Liver (tissue), 8 donors: ENCODE measurements at regions not wholly inside any gene's neighbourhood (a gene's known extent, or its start where the extent isn't known, plus 50 kb on each side); places are given as distances from the start of the nearest gene placed in this dataset.

ENCODE experiments used
- DNase-seq: peaks from one replicate; pipeline ENCODE4 v3.0.0-alpha.2; 2017; ENCODE audit warnings: low spot score
- H3K27ac ChIP-seq, 2 donors: one replicate each; pipeline ENCODE4 v1.7.0; 2013; ENCODE audit warnings: inconsistent platforms in 2 of 2, low read length in 2 of 2, control low read depth in 1 of 2, low read depth in 1 of 2, mild to moderate bottlenecking in 1 of 2
- H3K27me3 ChIP-seq, 4 donors: one replicate each; pipeline versions ENCODE4 v1.6.1 to v1.7.0; 2013; ENCODE audit warnings: low read length in 3 of 4, inconsistent platforms in 1 of 4, mild to moderate bottlenecking in 1 of 4, moderate library complexity in 1 of 4; ENCODE audit not compliant: control insufficient read depth in 4 of 4, insufficient read depth in 4 of 4
- H3K36me3 ChIP-seq, 4 donors: one replicate each; pipeline versions ENCODE4 v1.6.1 to v1.7.0; 2013; ENCODE audit warnings: low read length in 3 of 4, mild to moderate bottlenecking in 3 of 4, low read depth in 1 of 4, moderate library complexity in 1 of 4; ENCODE audit not compliant: control insufficient read depth in 4 of 4, insufficient read depth in 3 of 4
- H3K4me1 ChIP-seq, 4 donors: one replicate each; pipeline versions ENCODE4 v1.6.1 to v1.7.0; 2013; ENCODE audit warnings: low read length in 3 of 4, mild to moderate bottlenecking in 3 of 4, moderate library complexity in 1 of 4; ENCODE audit not compliant: control insufficient read depth in 4 of 4, insufficient read depth in 4 of 4
- H3K4me3 ChIP-seq, 3 donors: one replicate each; pipeline versions ENCODE4 v1.6.1 to v1.7.0; 2013; ENCODE audit warnings: low read length in 3 of 3, control low read depth in 1 of 3, low read depth in 1 of 3, mild to moderate bottlenecking in 1 of 3
- H3K9ac ChIP-seq, 2 donors: one replicate each; pipeline ENCODE4 v1.7.0; 2013; ENCODE audit warnings: low read length in 2 of 2, mild to moderate bottlenecking in 2 of 2, moderate library complexity in 2 of 2, control low read depth in 1 of 2, low read depth in 1 of 2
- H3K9me3 ChIP-seq, 4 donors: one replicate each; pipeline versions ENCODE4 v1.6.1 to v1.7.0; 2013; ENCODE audit warnings: low read length in 3 of 4; ENCODE audit not compliant: control insufficient read depth in 4 of 4
- ATF3 ChIP-seq: IDR thresholded peaks from 2 replicates; pipeline ENCODE4 v1.6.1; 2016; ENCODE audit warnings: antibody characterized with exemption
- CTCF ChIP-seq: fragments of 150-350 bp; IDR thresholded peaks from 2 replicates; pipeline ENCODE4 v1.5.1; 2017; ENCODE audit warnings: improper control_type of control experiment, low read depth, low read length; ENCODE audit not compliant: missing input control
- EGR1 ChIP-seq, 2 donors: IDR thresholded peaks; 2 replicates each; pipeline ENCODE4 v1.6.1; 2016 to 2018; ENCODE audit warnings: antibody characterized with exemption in 2 of 2, low read depth in 2 of 2
- FOXA1 ChIP-seq: IDR thresholded peaks from 2 replicates; pipeline ENCODE4 v1.6.1; 2016; ENCODE audit warnings: antibody characterized with exemption
- FOXA2 ChIP-seq: IDR thresholded peaks from 2 replicates; pipeline ENCODE4 v1.6.1; 2016; ENCODE audit warnings: antibody characterized with exemption
- GABPA ChIP-seq, 2 donors: IDR thresholded peaks in 1 of 2; conservative IDR thresholded peaks in 1 of 2; 2 replicates each; pipeline ENCODE4 v1.6.1; 2016; ENCODE audit warnings: antibody characterized with exemption in 2 of 2, mild to moderate bottlenecking in 1 of 2, moderate library complexity in 1 of 2
- HNF4A ChIP-seq, 2 donors: conservative IDR thresholded peaks; 2 replicates each; pipeline ENCODE4 v1.6.1; 2016; ENCODE audit warnings: antibody characterized with exemption in 2 of 2, mild to moderate bottlenecking in 2 of 2
- HNF4G ChIP-seq: IDR thresholded peaks from 2 replicates; pipeline ENCODE4 v1.6.1; 2016; ENCODE audit warnings: antibody characterized with exemption
- JUND ChIP-seq, 2 donors: IDR thresholded peaks; 2 replicates each; pipeline ENCODE4 v1.6.1; 2016; ENCODE audit warnings: antibody characterized with exemption in 2 of 2
- MAX ChIP-seq: IDR thresholded peaks from 2 replicates; pipeline ENCODE4 v1.6.1; 2016; ENCODE audit warnings: antibody characterized with exemption
- NR2F2 ChIP-seq: IDR thresholded peaks from 2 replicates; pipeline ENCODE4 v1.6.1; 2016; ENCODE audit warnings: antibody characterized with exemption
- RAD21 ChIP-seq, 2 donors: IDR thresholded peaks; 2 replicates each; pipeline ENCODE4 v1.6.1; 2016; ENCODE audit warnings: antibody characterized with exemption in 2 of 2, mild to moderate bottlenecking in 2 of 2
- REST ChIP-seq: IDR thresholded peaks from 2 replicates; pipeline ENCODE4 v1.6.1; 2016; ENCODE audit warnings: antibody characterized with exemption, mild to moderate bottlenecking
- RXRA ChIP-seq, 2 donors: IDR thresholded peaks; 2 replicates each; pipeline ENCODE4 v1.6.1; 2017 to 2018; ENCODE audit warnings: antibody characterized with exemption in 2 of 2, mild to moderate bottlenecking in 1 of 2
- SP1 ChIP-seq: IDR thresholded peaks from 2 replicates; pipeline ENCODE4 v1.6.1; 2018; ENCODE audit warnings: antibody characterized with exemption, mild to moderate bottlenecking
- TAF1 ChIP-seq: conservative IDR thresholded peaks from 2 replicates; pipeline ENCODE4 v1.6.1; 2016; ENCODE audit warnings: antibody characterized with exemption, mild to moderate bottlenecking
- YY1 ChIP-seq: IDR thresholded peaks from 2 replicates; pipeline ENCODE4 v1.6.1; 2016; ENCODE audit warnings: antibody characterized with exemption, mild to moderate bottlenecking
- ZBTB33 ChIP-seq: IDR thresholded peaks from 2 replicates; pipeline ENCODE4 v1.6.1; 2016; ENCODE audit warnings: antibody characterized with exemption
- WGBS: extraction: QIAGEN DNeasy Blood & Tissue Kit; methylation state at CpG from one replicate; pipeline ENCODE4 v1.1.7; 2013; 5-methylcytosine and 5-hydroxymethylcytosine counted together
- donor health status: healthy.
- donor health status: healthy.
- donor health status: healthy.
- donor health status: healthy.
- donor health status: healthy.

- TF ChIP-seq RAD21 (IDR thresholded peaks at IDR 0.05) (no peak), GABPA (IDR thresholded peaks at IDR 0.05 in 1 of 2, conservative IDR thresholded peaks at IDR 0.05 in 1 of 2) (no peak), FOXA1 (no peak), NR2F2 (no peak)
Observed at GRCh38 chr17:79455636-79456035, 155.2 kb downstream of the RBFOX3 start (continued).

GRCh38 chr17:79454826-79455225 lies 156.0 kb downstream of the RBFOX3 start:
- no peak for TF ChIP-seq GABPA (IDR thresholded peaks at IDR 0.05 in 1 of 2, conservative IDR thresholded peaks at IDR 0.05 in 1 of 2)
- no peak for TF ChIP-seq NR2F2
- TF ChIP-seq FOXA2, result no peak
- TF ChIP-seq RXRA (IDR thresholded peaks at IDR 0.05), result no peak
- no peak for TF ChIP-seq SP1
- TF ChIP-seq HNF4G, result no peak
- TF ChIP-seq EGR1 (IDR thresholded peaks at IDR 0.05; ENCODE audit: low read depth in 2 of 2), result no peak
- TF ChIP-seq JUND (IDR thresholded peaks at IDR 0.05), result no peak
- no peak for TF ChIP-seq RAD21 (IDR thresholded peaks at IDR 0.05)
- TF ChIP-seq REST, result no peak
- no peaks in the 10 kb centered on the region for H3K27me3 ChIP-seq
- 81% methylated on average over 6 of the region's 6 CpGs for WGBS
- H3K9ac ChIP-seq, result no peak overlapping the region
- H3K9me3 ChIP-seq, result no peaks in the 10 kb centered on the region
- H3K27ac ChIP-seq, result no peak overlapping the region
- peaks cover 0 to 1% (median 0%) of the 10 kb centered on the region in 4 donors for H3K36me3 ChIP-seq
- H3K4me3 ChIP-seq, result no peak overlapping the region
- no peaks in the 10 kb centered on the region for H3K4me1 ChIP-seq
- DNase-seq, result no peak

GRCh38 chr17:79453481-79453880 lies 157.4 kb downstream of the RBFOX3 start:
- no peak for TF ChIP-seq ZBTB33
- TF ChIP-seq YY1, result no peak
- TF ChIP-seq REST, result no peak
- TF ChIP-seq GABPA (IDR thresholded peaks at IDR 0.05 in 1 of 2, conservative IDR thresholded peaks at IDR 0.05 in 1 of 2), result no peak
- no peak for TF ChIP-seq NR2F2
- no peak for TF ChIP-seq TAF1
- TF ChIP-seq HNF4G, result no peak
- TF ChIP-seq MAX, result no peak
- no peak for TF ChIP-seq HNF4A (conservative IDR thresholded peaks at IDR 0.05)
- no peak for TF ChIP-seq FOXA2
- TF ChIP-seq EGR1 (IDR thresholded peaks at IDR 0.05; ENCODE audit: low read depth in 2 of 2), result no peak
- TF ChIP-seq RAD21 (IDR thresholded peaks at IDR 0.05), result no peak
- no peak for TF ChIP-seq JUND (IDR thresholded peaks at IDR 0.05)
- no peak for TF ChIP-seq FOXA1
- no peak for TF ChIP-seq RXRA (IDR thresholded peaks at IDR 0.05)
- no peak for TF ChIP-seq CTCF
- no peak for TF ChIP-seq ATF3
- TF ChIP-seq SP1, result no peak
- H3K4me1 ChIP-seq, result no peaks in the 10 kb centered on the region
- H3K9ac ChIP-seq, result no peak overlapping the region
- H3K27ac ChIP-seq, result no peak overlapping the region
- H3K4me3 ChIP-seq, result no peak overlapping the region
- peaks cover 0 to 1% (median 0%) of the 10 kb centered on the region in 4 donors for H3K36me3 ChIP-seq
- no peaks in the 10 kb centered on the region for H3K27me3 ChIP-seq
- H3K9me3 ChIP-seq, result no peaks in the 10 kb centered on the region
- 74% methylated on average over 6 of the region's 6 CpGs for WGBS
- DNase-seq, result no peak
